Neuronal stem cell (in vitro differentiated cells): ENCODE measurements at regions not wholly inside any gene's neighbourhood (a gene's known extent, or its start where the extent isn't known, plus 50 kb on each side); places are given as distances from the start of the nearest gene placed in this dataset.
"Not testable (repeated sequence)": the region's sequence is repeated elsewhere in the genome, so short reads cannot be mapped to it uniquely, and the experiment has no call there.

Source experiments
- DNase-seq: peaks from one replicate; pipeline ENCODE4 v3.0.0-alpha.2; 2013; ENCODE audit warnings: low spot score
- H2AFZ ChIP-seq: one replicate; pipeline ENCODE4 v1.6.1; 2013; ENCODE audit warnings: mild to moderate bottlenecking, low read length, inconsistent platforms
- H2AK5ac ChIP-seq: 2 replicates; pipeline ENCODE4 v1.6.1; 2013; ENCODE audit warnings: low read depth, mild to moderate bottlenecking, inconsistent platforms, low read length, moderate library complexity, mixed read lengths
- H2BK120ac ChIP-seq: 2 replicates; pipeline ENCODE4 v1.6.1; 2013; ENCODE audit warnings: low read depth, mild to moderate bottlenecking, inconsistent platforms, low read length, moderate library complexity, mixed read lengths
- H2BK12ac ChIP-seq: one replicate; pipeline ENCODE4 v1.6.1; 2013; ENCODE audit warnings: low read length, inconsistent platforms
- H2BK15ac ChIP-seq: 2 replicates; pipeline ENCODE4 v1.6.1; 2013; ENCODE audit warnings: mild to moderate bottlenecking, low read length, inconsistent platforms, mixed read lengths
- H2BK5ac ChIP-seq: one replicate; pipeline ENCODE4 v1.6.1; 2013; ENCODE audit warnings: inconsistent platforms, mild to moderate bottlenecking, low read length, moderate library complexity
- H3K14ac ChIP-seq: one replicate; pipeline ENCODE4 v1.6.1; 2013; ENCODE audit warnings: low read length, inconsistent platforms
- H3K18ac ChIP-seq: 2 replicates; pipeline ENCODE4 v1.6.1; 2013; ENCODE audit warnings: low read length, inconsistent platforms
- H3K23ac ChIP-seq: 2 replicates; pipeline ENCODE4 v1.6.1; 2013; ENCODE audit warnings: low read depth, mild to moderate bottlenecking, mixed read lengths, low read length, inconsistent platforms; ENCODE audit not compliant: poor library complexity
- H3K27ac ChIP-seq: replicated peaks from 3 replicates; pipeline ENCODE4 v1.5.1; 2013; ENCODE audit warnings: low read length, inconsistent platforms
- H3K27me3 ChIP-seq, 3 experiments: 2 replicates each; pipeline ENCODE4 v1.6.1; 2013; ENCODE audit warnings: low read length in 3 of 3, mild to moderate bottlenecking in 2 of 3, inconsistent platforms in 1 of 3, low read depth in 1 of 3, mixed read lengths in 1 of 3, moderate library complexity in 1 of 3; ENCODE audit not compliant: control insufficient read depth in 3 of 3, insufficient read depth in 3 of 3
- H3K36me3 ChIP-seq, 2 donors: replicated peaks in 1 of 2; 2 replicates each; pipeline ENCODE4 v1.6.1; 2013; ENCODE audit warnings: low read length in 2 of 2; ENCODE audit not compliant: control insufficient read depth in 2 of 2, insufficient read depth in 2 of 2
- H3K4ac ChIP-seq: 2 replicates; pipeline ENCODE4 v1.6.1; 2013; ENCODE audit warnings: inconsistent platforms, mild to moderate bottlenecking, low read length, moderate library complexity
- H3K4me1 ChIP-seq, 2 donors: 1 replicate in 1 of 2; 2 replicates in 1 of 2; pipeline ENCODE4 v1.6.1; 2013; ENCODE audit warnings: low read length in 2 of 2, low read depth in 1 of 2; ENCODE audit not compliant: control insufficient read depth in 2 of 2, insufficient read depth in 1 of 2
- H3K4me2 ChIP-seq: one replicate; pipeline ENCODE4 v1.6.1; 2013; ENCODE audit warnings: mild to moderate bottlenecking, low read length, inconsistent platforms; ENCODE audit not compliant: insufficient read depth, poor library complexity, severe bottlenecking
- H3K4me3 ChIP-seq, 2 donors: 2 replicates each; pipeline ENCODE4 v1.5.1; 2013; ENCODE audit warnings: low read length in 2 of 2, mild to moderate bottlenecking in 2 of 2, inconsistent platforms in 1 of 2, moderate library complexity in 1 of 2
- H3K79me1 ChIP-seq: one replicate; pipeline ENCODE4 v1.6.1; 2013; ENCODE audit warnings: low read depth, mild to moderate bottlenecking, inconsistent platforms, low read length, moderate library complexity
- H3K9ac ChIP-seq: one replicate; pipeline ENCODE4 v1.6.1; 2013; ENCODE audit warnings: mild to moderate bottlenecking, low read depth, low read length, inconsistent platforms; ENCODE audit not compliant: poor library complexity
- H3K9me3 ChIP-seq, 2 donors: replicated peaks in 1 of 2; 2 replicates each; pipeline versions ENCODE3 to v1.6.1; 2013; ENCODE audit warnings: low read length in 2 of 2, mild to moderate bottlenecking in 2 of 2, inconsistent platforms in 1 of 2, low read depth in 1 of 2, mixed read lengths in 1 of 2, moderate library complexity in 1 of 2; ENCODE audit not compliant: control insufficient read depth in 2 of 2, insufficient read depth in 1 of 2
- H4K8ac ChIP-seq: one replicate; pipeline ENCODE4 v1.6.1; 2013; ENCODE audit warnings: low read depth, mild to moderate bottlenecking, inconsistent platforms, low read length, moderate library complexity
- H4K91ac ChIP-seq: one replicate; pipeline ENCODE4 v1.6.1; 2013; ENCODE audit warnings: low read length, low read depth, mild to moderate bottlenecking, inconsistent platforms; ENCODE audit not compliant: poor library complexity
- WGBS, 2 donors: extraction: QIAGEN DNeasy Blood & Tissue Kit; methylation state at CpG; one replicate each; pipeline ENCODE4 v1.1.7; 2013; ENCODE audit warnings: missing lambda C conversion rate in 2 of 2, mixed read lengths in 1 of 2; ENCODE audit not compliant: insufficient read length in 2 of 2, insufficient replicate concordance in 1 of 2; ENCODE audit errors: extremely low coverage in 2 of 2; 5-methylcytosine and 5-hydroxymethylcytosine counted together

DNA sequence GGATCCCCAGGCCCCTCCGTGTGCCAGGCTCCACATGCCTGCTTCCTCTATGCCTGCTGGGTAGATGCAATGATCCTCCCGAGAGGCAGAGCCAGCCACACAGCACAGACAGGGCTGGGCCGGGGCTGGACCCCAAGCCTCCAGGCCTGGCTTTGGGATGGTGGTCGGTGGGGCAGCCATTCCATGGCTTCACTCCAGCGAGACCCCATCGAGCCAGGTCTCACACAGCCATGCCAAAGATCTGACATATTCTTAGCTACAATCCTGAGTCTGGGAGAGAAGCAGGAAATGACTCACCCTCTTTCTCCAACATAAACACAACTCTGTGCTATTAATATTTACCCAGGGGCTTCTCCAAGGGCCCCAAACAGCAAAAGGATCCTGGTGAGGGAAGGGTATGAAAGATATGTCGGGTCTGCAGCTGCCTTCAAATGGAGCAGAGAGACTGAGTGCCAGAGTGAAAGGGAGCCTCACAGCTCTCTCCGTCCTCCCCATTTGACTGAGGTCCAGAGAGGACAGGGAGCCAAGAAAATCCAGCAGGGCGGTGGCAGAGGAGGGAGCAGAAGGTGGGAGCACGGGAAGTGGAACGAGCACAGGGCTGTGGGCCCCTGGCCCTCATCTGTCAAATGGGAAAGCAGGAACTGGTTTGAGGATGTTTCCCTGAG lies 639.5 kb downstream of the MATN1 start:
- H3K4me2 ChIP-seq: no peak overlapping the region
- H2BK15ac ChIP-seq: peak overlapping the region; percentile 41
- no peaks in the 10 kb centered on the region for H3K36me3 ChIP-seq
- peak overlapping the region; percentile 81 for H2AK5ac ChIP-seq
- peak overlapping the region; percentile 21 for H2BK5ac ChIP-seq
- H2BK12ac ChIP-seq: no peak overlapping the region
- H2BK120ac ChIP-seq: peak overlapping the region; percentile 95
- no peak overlapping the region for H3K27ac ChIP-seq
- H3K79me1 ChIP-seq: no peaks in the 10 kb centered on the region
- H3K4me3 ChIP-seq: no peak overlapping the region
- H3K9ac ChIP-seq: no peak overlapping the region
- no peak overlapping the region for H4K91ac ChIP-seq
- no peak for DNase-seq
- peak overlapping the region; percentile 74 for H3K18ac ChIP-seq
- H3K4me1 ChIP-seq: peaks cover 0 to 15% of the 10 kb centered on the region in 2 donors
- no peaks in the 10 kb centered on the region for H3K9me3 ChIP-seq
- H2AFZ ChIP-seq: no peak overlapping the region
- no peak overlapping the region for H4K8ac ChIP-seq
- H3K4ac ChIP-seq: peak overlapping the region; percentile 47
- no peak overlapping the region for H3K14ac ChIP-seq
- H3K23ac ChIP-seq: peak overlapping the region; percentile 77
- no peaks in the 10 kb centered on the region for H3K27me3 ChIP-seq
- no CpG with 5 or more reads among the region's 11 CpGs for WGBS, 2 donors

DNA sequence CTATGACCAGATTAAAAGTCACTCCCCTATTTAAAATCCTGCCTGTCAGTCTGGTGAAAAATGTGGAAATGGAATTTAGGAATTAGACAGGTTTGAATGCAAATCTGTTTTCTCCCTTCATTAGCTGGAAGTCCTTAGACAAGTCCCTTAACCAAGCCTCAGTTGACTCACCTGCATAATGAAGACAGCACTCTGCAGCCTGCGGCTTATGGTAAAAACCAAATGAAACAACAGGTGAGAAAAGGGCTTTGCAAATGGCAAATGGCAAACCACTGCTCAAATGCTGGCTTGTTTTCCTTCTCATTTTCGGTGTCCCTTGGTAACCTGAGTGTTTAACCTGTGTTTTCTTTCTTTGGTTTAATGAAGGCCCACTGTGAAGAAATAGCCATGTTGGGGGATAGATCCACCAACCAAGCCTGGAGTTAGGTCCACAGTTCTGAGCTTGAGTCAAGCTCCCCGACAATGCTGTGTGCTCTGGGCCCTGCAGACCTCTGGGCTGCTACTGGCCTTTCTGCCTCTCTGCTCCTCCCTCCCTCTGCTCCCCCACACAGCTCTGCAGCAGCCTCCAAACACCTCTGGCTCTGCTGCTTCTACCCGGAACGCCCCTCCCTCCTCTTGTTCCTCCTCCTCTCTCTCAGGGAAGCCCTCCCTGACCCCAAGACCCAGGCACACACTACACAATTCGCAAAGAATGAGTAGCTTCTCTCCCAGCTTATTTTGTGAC lies 641.8 kb downstream of the MATN1 start:
- no peak overlapping the region for H3K9ac ChIP-seq

DNA sequence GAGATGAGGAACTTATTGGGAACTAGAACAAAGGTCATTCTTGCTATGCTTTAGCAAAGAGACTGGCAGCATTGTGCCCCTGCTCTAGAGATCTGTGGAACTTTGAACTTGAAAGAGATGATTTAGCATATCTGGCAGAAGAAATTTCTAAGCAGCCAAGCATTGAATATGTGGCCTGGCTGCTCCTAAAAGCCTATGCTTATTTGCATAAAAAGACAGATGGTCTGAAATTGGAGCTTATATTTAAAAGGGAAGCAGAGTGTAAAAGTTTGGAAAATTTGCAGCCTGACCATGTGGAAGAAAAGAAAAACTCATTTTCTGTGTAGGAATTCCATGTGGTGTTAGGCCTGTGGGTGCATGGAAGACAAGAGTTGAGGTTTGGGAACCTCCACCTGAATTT lies 647.5 kb downstream of the MATN1 start:
- not testable (repeated sequence) for H2BK120ac ChIP-seq, H2AFZ ChIP-seq, H3K14ac ChIP-seq, H4K8ac ChIP-seq, H3K27ac ChIP-seq, H2BK15ac ChIP-seq, H3K36me3 ChIP-seq, H3K9ac ChIP-seq, H3K4ac ChIP-seq, H3K4me1 ChIP-seq, H3K4me3 ChIP-seq, H2AK5ac ChIP-seq, H4K91ac ChIP-seq, H2BK12ac ChIP-seq, H3K18ac ChIP-seq, H3K4me2 ChIP-seq, H2BK5ac ChIP-seq, DNase-seq, H3K23ac ChIP-seq, H3K27me3 ChIP-seq, H3K79me1 ChIP-seq, H3K9me3 ChIP-seq

More for the DNA sequence above, 641.8 kb downstream of the MATN1 start:
- H3K36me3 ChIP-seq: no peaks in the 10 kb centered on the region
- no peak overlapping the region for H4K8ac ChIP-seq
- WGBS, 2 donors: no CpG with 5 or more reads among the region's 6 CpGs
- peaks cover 0 to 15% of the 10 kb centered on the region in 2 donors for H3K4me1 ChIP-seq
- no peak overlapping the region for H3K4me3 ChIP-seq
- H2BK12ac ChIP-seq: no peak overlapping the region
- no peak overlapping the region for H2BK15ac ChIP-seq
- H2BK5ac ChIP-seq: no peak overlapping the region
- no peak overlapping the region for H3K4me2 ChIP-seq
- DNase-seq: no peak
- no peaks in the 10 kb centered on the region for H3K79me1 ChIP-seq
- no peak overlapping the region for H3K14ac ChIP-seq
- no peak overlapping the region for H4K91ac ChIP-seq
- H3K27me3 ChIP-seq: no peaks in the 10 kb centered on the region
- H3K18ac ChIP-seq: no peak overlapping the region
- H3K23ac ChIP-seq: no peak overlapping the region
- no peak overlapping the region for H3K27ac ChIP-seq
- H2AK5ac ChIP-seq: no peak overlapping the region
- no peak overlapping the region for H3K4ac ChIP-seq
- H2BK120ac ChIP-seq: no peak overlapping the region
- no peaks in the 10 kb centered on the region for H3K9me3 ChIP-seq
- no peak overlapping the region for H2AFZ ChIP-seq

DNA sequence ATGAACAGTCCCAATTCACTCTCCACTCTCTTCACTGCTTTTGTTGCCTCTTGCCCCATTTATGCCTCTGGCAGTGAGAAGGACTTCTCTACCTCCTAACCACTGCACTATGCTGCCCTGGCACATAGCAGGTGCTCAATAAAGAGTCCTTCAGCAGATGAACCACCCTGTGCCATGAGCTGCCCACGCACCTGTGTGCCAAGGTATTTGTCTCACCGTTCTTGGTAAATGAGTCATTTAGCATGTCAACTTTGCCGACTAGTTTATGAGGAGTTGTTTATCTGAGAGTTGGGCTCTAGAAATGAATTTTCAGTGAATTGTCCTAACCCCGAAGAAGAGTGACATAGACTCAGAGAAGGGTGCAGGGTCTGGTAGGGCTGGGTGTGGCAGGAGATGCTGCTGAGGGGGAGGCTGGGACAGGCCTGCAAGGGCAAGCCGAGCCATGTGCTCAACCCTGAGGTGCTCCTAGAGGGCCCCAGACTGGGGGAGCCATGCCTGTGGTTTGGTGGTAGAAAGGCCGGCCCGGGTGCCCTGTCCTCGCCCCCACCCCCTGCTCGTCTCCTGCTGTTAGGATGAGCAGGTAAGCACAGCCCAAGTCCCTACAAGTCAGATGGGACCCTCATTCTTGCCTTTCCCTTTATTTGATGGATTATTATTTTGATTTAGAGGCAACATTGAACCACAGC lies 654.5 kb downstream of the MATN1 start:
- Histone ChIP-seq H3K4me2 (no peak overlapping the region), H3K9me3 (peaks cover 0 to 2% of the 10 kb centered on the region in 2 donors), H2BK12ac (no peak overlapping the region), H3K4me3 (no peak overlapping the region), H3K4ac (no peak overlapping the region), H3K27me3 (no peaks in the 10 kb centered on the region), H3K14ac (no peak overlapping the region), H3K36me3 (no peaks in the 10 kb centered on the region), H3K23ac (no peak overlapping the region), H2BK5ac (no peak overlapping the region), H2BK120ac (no peak overlapping the region), H2BK15ac (no peak overlapping the region), H4K91ac (no peak overlapping the region), H4K8ac (no peak overlapping the region), H3K79me1 (no peaks in the 10 kb centered on the region), H2AK5ac (no peak overlapping the region), H3K4me1 (no peaks in the 10 kb centered on the region), H2AFZ (no peak overlapping the region), H3K27ac (no peak overlapping the region), H3K18ac (no peak overlapping the region), H3K9ac (no peak overlapping the region)
- no peak for DNase-seq
- no CpG with 5 or more reads among the region's 9 CpGs for WGBS, 2 donors
